GM23338 (cell line): ENCODE measurements at regions not wholly inside any gene's neighbourhood (a gene's known extent, or its start where the extent isn't known, plus 50 kb on each side); places are given as distances from the start of the nearest gene placed in this dataset.
A peak's percentile ranks its signal among the peaks of the same experiment; 100 is the strongest.

ENCODE experiments used
- ATAC-seq: fragments of 200-7000 bp; cut with Tn5 transposase; 3 replicates; pipeline ENCODE4 v1.9.1; 2020
- DNase-seq: peaks from one replicate; pipeline ENCODE4 v3.0.0-alpha.2; 2015; ENCODE audit warnings: low spot score
- H2AFZ ChIP-seq: fragments of 200-600 bp; sonication (generic); 2 replicates; pipeline ENCODE4 v1.8.0; 2016; ENCODE audit warnings: antibody characterized with exemption, mild to moderate bottlenecking, moderate library complexity
- H3F3A ChIP-seq: fragments of 200-600 bp; sonication (generic); replicated peaks from 2 replicates; pipeline ENCODE4 v1.8.0; 2017; ENCODE audit warnings: antibody characterized with exemption, mixed run types, low read depth
- H3K27ac ChIP-seq: fragments of 200-600 bp; sonication (generic); 2 replicates; pipeline ENCODE4 v1.6.1; 2016; ENCODE audit warnings: low read depth
- H3K27me3 ChIP-seq: fragments of 200-600 bp; sonication (generic); 2 replicates; pipeline ENCODE4 v1.8.0; 2016; ENCODE audit warnings: mild to moderate bottlenecking, mixed run types, moderate library complexity; ENCODE audit not compliant: insufficient read depth
- H3K36me3 ChIP-seq: fragments of 200-600 bp; sonication (generic); 2 replicates; pipeline ENCODE4 v1.8.0; 2016; ENCODE audit warnings: mild to moderate bottlenecking; ENCODE audit not compliant: insufficient read depth
- H3K4me1 ChIP-seq: fragments of 200-600 bp; sonication (generic); 2 replicates; pipeline ENCODE4 v1.8.0; 2016; ENCODE audit warnings: mild to moderate bottlenecking, moderate library complexity; ENCODE audit not compliant: insufficient read depth
- H3K4me2 ChIP-seq: fragments of 200-600 bp; sonication (generic); 2 replicates; pipeline ENCODE4 v1.7.1; 2017; ENCODE audit warnings: mixed run types
- H3K4me3 ChIP-seq: fragments of 200-600 bp; sonication (generic); 2 replicates; pipeline ENCODE4 v1.6.1; 2016; ENCODE audit warnings: mixed run types
- H3K79me2 ChIP-seq: fragments of 200-600 bp; sonication (generic); replicated peaks from 2 replicates; pipeline ENCODE4 v1.8.0; 2017; ENCODE audit warnings: mild to moderate bottlenecking; ENCODE audit not compliant: insufficient read depth
- H3K9me2 ChIP-seq: fragments of 200-600 bp; sonication (generic); 2 replicates; pipeline ENCODE4 v1.8.0; 2017; ENCODE audit not compliant: insufficient read depth
- H4K20me1 ChIP-seq: fragments of 200-600 bp; sonication (generic); replicated peaks from 2 replicates; pipeline ENCODE4 v1.8.0; 2017; ENCODE audit warnings: mild to moderate bottlenecking; ENCODE audit not compliant: insufficient read depth
- H3K27ac Mint-ChIP-seq: 2 replicates; pipeline ENCODE4 v1.8.0; 2020; ENCODE audit warnings: inconsistent platforms, mild to moderate bottlenecking, moderate library complexity, mixed read lengths
- H3K27me3 Mint-ChIP-seq: 3 replicates; pipeline ENCODE4 v1.8.0; 2022; ENCODE audit warnings: low read depth, mild to moderate bottlenecking, moderate library complexity, mixed read lengths, inconsistent platforms; ENCODE audit not compliant: insufficient read depth, poor library complexity
- H3K36me3 Mint-ChIP-seq: 3 replicates; pipeline ENCODE4 v1.8.0; 2021; ENCODE audit warnings: low read depth, mild to moderate bottlenecking, inconsistent platforms, moderate library complexity, mixed read lengths
- H3K4me1 Mint-ChIP-seq: 3 replicates; pipeline ENCODE4 v1.8.0; 2020; ENCODE audit warnings: mild to moderate bottlenecking, inconsistent platforms, mixed read lengths
- H3K4me3 Mint-ChIP-seq: 3 replicates; pipeline ENCODE4 v1.8.0; 2021; ENCODE audit warnings: moderate library complexity, mild to moderate bottlenecking, inconsistent platforms, mixed read lengths
- H3K9me3 Mint-ChIP-seq: 3 replicates; pipeline ENCODE4 v1.8.0; 2020; ENCODE audit warnings: moderate library complexity, mild to moderate bottlenecking, inconsistent platforms, mixed read lengths
- CREB1 ChIP-seq: fragments of 250-450 bp; sonication (Bioruptor Pico); IDR thresholded peaks from 2 replicates; pipeline ENCODE4 v1.5.0; 2020; ENCODE audit warnings: low read depth, mild to moderate bottlenecking, moderate library complexity
- EZH2 ChIP-seq: fragments of 200-600 bp; sonication (generic); IDR thresholded peaks from one replicate; pipeline ENCODE4 v1.8.0; 2017; ENCODE audit warnings: antibody characterized with exemption, mild to moderate bottlenecking, low read depth; ENCODE audit not compliant: unreplicated experiment
- EZH2phosphoT487 ChIP-seq: fragments of 200-600 bp; sonication (generic); IDR thresholded peaks from one replicate; pipeline ENCODE4 v1.8.1; 2018; ENCODE audit warnings: antibody characterized with exemption; ENCODE audit not compliant: unreplicated experiment
- JUNB ChIP-seq: IDR thresholded peaks from one replicate; pipeline ENCODE4 v1.6.1; 2016; ENCODE audit warnings: antibody characterized with exemption; ENCODE audit not compliant: unreplicated experiment
- NANOG ChIP-seq: IDR thresholded peaks from 2 replicates; pipeline ENCODE4 v1.6.1; 2016; ENCODE audit warnings: antibody characterized with exemption, borderline replicate concordance
- POLR2AphosphoS5 ChIP-seq: IDR thresholded peaks from 2 replicates; pipeline ENCODE4 v1.6.1; 2016; ENCODE audit warnings: antibody characterized with exemption, low read depth
- STAT1 ChIP-seq: IDR thresholded peaks from one replicate; pipeline ENCODE4 v1.6.1; 2016; ENCODE audit warnings: antibody characterized with exemption; ENCODE audit not compliant: unreplicated experiment
- ZNF114 ChIP-seq: fragments of 250-450 bp; sonication (Bioruptor Pico); IDR thresholded peaks from 2 replicates; pipeline ENCODE4 v1.5.0; 2020; ENCODE audit warnings: mild to moderate bottlenecking, moderate library complexity
- ZNF331 ChIP-seq: fragments of 250-450 bp; sonication (Bioruptor Pico); IDR thresholded peaks from 2 replicates; pipeline ENCODE4 v1.5.0; 2020; ENCODE audit warnings: low read depth, mild to moderate bottlenecking, moderate library complexity
- TF ChIP-seq, protein P1 (sequence below): IDR thresholded peaks from 2 replicates; pipeline ENCODE4 v1.6.1; 2016; ENCODE audit warnings: antibody characterized with exemption
- TF ChIP-seq, protein P2 (sequence below): IDR thresholded peaks from one replicate; pipeline ENCODE4 v1.6.1; 2018; ENCODE audit warnings: antibody characterized with exemption; ENCODE audit not compliant: unreplicated experiment
- TF ChIP-seq, protein P3 (sequence below): fragments of 250-450 bp; sonication (Bioruptor Pico); IDR thresholded peaks from 2 replicates; pipeline ENCODE4 v1.5.0; 2020; ENCODE audit warnings: mild to moderate bottlenecking, moderate library complexity
- TF ChIP-seq, protein P4 (sequence below), 2 experiments: fragments of 200-600 bp in 1 of 2; sonication (generic) in 1 of 2; conservative IDR thresholded peaks; 2 replicates each; pipeline versions ENCODE4 v1.5.1 to v1.6.1; 2016 to 2017; ENCODE audit warnings: antibody characterized with exemption in 2 of 2, low read depth in 2 of 2, mild to moderate bottlenecking in 2 of 2, moderate library complexity in 1 of 2

DNA sequence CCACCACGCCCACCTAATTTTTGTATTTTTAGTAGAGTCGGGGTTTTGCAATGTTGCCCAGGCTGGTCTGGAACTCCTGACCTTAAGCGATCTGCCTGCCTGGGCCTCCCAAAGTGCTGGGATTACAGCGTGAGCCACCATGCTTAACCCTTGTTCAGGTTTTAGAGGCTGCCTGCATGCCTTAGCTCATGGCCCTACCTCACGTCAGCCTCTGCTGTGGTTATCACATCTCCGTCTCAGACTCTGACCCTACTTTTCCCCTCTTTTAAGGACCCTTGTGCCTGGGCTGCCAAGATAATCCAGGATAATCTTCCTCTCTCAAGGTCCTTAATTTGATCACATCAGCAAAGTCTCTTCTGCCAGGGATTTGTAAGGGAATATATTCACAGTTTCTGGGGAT lies 98.2 kb upstream of the PMAIP1 start:
- Mint-ChIP-seq H3K27me3 (peaks cover 2% of the 10 kb centered on the region), H3K4me3 (no peak overlapping the region), H3K9me3 (no peaks in the 10 kb centered on the region), H3K36me3 (no peaks in the 10 kb centered on the region), H3K4me1 (no peaks in the 10 kb centered on the region), H3K27ac (no peak overlapping the region)
- Histone ChIP-seq H3K27ac (no peak overlapping the region), H3K4me1 (no peaks in the 10 kb centered on the region), H3F3A (no peaks in the 10 kb centered on the region), H3K36me3 (no peaks in the 10 kb centered on the region), H3K27me3 (no peaks in the 10 kb centered on the region), H4K20me1 (no peaks in the 10 kb centered on the region), H3K9me2 (no peaks in the 10 kb centered on the region), H2AFZ (0 out of 2 replicates have a peak overlapping the region, but pooled peaks have one; percentile 18), H3K4me2 (no peak overlapping the region), H3K4me3 (no peak overlapping the region), H3K79me2 (no peaks in the 10 kb centered on the region)
- ATAC-seq: no peak
- DNase-seq: no peak
- TF ChIP-seq CREB1 (CRISPR knock-in tag) (no peak), ZNF331 (CRISPR knock-in tag) (no peak), POLR2AphosphoS5 (no peak), EZH2phosphoT487 (no peak), JUNB (no peak), NANOG (no peak), STAT1 (no peak), ZNF114 (CRISPR knock-in tag) (no peak), EZH2 (no peak)
- TF ChIP-seq, protein P1, sequence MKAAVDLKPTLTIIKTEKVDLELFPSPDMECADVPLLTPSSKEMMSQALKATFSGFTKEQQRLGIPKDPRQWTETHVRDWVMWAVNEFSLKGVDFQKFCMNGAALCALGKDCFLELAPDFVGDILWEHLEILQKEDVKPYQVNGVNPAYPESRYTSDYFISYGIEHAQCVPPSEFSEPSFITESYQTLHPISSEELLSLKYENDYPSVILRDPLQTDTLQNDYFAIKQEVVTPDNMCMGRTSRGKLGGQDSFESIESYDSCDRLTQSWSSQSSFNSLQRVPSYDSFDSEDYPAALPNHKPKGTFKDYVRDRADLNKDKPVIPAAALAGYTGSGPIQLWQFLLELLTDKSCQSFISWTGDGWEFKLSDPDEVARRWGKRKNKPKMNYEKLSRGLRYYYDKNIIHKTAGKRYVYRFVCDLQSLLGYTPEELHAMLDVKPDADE: no peak
- TF ChIP-seq, protein P2, sequence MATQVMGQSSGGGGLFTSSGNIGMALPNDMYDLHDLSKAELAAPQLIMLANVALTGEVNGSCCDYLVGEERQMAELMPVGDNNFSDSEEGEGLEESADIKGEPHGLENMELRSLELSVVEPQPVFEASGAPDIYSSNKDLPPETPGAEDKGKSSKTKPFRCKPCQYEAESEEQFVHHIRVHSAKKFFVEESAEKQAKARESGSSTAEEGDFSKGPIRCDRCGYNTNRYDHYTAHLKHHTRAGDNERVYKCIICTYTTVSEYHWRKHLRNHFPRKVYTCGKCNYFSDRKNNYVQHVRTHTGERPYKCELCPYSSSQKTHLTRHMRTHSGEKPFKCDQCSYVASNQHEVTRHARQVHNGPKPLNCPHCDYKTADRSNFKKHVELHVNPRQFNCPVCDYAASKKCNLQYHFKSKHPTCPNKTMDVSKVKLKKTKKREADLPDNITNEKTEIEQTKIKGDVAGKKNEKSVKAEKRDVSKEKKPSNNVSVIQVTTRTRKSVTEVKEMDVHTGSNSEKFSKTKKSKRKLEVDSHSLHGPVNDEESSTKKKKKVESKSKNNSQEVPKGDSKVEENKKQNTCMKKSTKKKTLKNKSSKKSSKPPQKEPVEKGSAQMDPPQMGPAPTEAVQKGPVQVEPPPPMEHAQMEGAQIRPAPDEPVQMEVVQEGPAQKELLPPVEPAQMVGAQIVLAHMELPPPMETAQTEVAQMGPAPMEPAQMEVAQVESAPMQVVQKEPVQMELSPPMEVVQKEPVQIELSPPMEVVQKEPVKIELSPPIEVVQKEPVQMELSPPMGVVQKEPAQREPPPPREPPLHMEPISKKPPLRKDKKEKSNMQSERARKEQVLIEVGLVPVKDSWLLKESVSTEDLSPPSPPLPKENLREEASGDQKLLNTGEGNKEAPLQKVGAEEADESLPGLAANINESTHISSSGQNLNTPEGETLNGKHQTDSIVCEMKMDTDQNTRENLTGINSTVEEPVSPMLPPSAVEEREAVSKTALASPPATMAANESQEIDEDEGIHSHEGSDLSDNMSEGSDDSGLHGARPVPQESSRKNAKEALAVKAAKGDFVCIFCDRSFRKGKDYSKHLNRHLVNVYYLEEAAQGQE: no peak
- TF ChIP-seq, protein P3, sequence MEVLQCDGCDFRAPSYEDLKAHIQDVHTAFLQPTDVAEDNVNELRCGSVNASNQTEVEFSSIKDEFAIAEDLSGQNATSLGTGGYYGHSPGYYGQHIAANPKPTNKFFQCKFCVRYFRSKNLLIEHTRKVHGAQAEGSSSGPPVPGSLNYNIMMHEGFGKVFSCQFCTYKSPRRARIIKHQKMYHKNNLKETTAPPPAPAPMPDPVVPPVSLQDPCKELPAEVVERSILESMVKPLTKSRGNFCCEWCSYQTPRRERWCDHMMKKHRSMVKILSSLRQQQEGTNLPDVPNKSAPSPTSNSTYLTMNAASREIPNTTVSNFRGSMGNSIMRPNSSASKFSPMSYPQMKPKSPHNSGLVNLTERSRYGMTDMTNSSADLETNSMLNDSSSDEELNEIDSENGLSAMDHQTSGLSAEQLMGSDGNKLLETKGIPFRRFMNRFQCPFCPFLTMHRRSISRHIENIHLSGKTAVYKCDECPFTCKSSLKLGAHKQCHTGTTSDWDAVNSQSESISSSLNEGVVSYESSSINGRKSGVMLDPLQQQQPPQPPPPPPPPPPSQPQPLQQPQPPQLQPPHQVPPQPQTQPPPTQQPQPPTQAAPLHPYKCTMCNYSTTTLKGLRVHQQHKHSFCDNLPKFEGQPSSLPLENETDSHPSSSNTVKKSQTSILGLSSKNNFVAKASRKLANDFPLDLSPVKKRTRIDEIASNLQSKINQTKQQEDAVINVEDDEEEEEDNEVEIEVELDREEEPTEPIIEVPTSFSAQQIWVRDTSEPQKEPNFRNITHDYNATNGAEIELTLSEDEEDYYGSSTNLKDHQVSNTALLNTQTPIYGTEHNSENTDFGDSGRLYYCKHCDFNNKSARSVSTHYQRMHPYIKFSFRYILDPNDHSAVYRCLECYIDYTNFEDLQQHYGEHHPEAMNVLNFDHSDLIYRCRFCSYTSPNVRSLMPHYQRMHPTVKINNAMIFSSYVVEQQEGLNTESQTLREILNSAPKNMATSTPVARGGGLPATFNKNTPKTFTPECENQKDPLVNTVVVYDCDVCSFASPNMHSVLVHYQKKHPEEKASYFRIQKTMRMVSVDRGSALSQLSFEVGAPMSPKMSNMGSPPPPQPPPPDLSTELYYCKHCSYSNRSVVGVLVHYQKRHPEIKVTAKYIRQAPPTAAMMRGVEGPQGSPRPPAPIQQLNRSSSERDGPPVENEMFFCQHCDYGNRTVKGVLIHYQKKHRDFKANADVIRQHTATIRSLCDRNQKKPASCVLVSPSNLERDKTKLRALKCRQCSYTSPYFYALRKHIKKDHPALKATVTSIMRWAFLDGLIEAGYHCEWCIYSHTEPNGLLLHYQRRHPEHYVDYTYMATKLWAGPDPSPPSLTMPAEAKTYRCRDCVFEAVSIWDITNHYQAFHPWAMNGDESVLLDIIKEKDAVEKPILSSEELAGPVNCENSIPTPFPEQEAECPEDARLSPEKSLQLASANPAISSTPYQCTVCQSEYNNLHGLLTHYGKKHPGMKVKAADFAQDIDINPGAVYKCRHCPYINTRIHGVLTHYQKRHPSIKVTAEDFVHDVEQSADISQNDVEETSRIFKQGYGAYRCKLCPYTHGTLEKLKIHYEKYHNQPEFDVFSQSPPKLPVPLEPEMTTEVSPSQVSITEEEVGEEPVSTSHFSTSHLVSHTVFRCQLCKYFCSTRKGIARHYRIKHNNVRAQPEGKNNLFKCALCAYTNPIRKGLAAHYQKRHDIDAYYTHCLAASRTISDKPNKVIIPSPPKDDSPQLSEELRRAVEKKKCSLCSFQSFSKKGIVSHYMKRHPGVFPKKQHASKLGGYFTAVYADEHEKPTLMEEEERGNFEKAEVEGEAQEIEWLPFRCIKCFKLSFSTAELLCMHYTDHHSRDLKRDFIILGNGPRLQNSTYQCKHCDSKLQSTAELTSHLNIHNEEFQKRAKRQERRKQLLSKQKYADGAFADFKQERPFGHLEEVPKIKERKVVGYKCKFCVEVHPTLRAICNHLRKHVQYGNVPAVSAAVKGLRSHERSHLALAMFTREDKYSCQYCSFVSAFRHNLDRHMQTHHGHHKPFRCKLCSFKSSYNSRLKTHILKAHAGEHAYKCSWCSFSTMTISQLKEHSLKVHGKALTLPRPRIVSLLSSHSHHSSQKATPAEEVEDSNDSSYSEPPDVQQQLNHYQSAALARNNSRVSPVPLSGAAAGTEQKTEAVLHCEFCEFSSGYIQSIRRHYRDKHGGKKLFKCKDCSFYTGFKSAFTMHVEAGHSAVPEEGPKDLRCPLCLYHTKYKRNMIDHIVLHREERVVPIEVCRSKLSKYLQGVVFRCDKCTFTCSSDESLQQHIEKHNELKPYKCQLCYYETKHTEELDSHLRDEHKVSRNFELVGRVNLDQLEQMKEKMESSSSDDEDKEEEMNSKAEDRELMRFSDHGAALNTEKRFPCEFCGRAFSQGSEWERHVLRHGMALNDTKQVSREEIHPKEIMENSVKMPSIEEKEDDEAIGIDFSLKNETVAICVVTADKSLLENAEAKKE (CRISPR knock-in tag): no peak
- TF ChIP-seq, protein P4, sequence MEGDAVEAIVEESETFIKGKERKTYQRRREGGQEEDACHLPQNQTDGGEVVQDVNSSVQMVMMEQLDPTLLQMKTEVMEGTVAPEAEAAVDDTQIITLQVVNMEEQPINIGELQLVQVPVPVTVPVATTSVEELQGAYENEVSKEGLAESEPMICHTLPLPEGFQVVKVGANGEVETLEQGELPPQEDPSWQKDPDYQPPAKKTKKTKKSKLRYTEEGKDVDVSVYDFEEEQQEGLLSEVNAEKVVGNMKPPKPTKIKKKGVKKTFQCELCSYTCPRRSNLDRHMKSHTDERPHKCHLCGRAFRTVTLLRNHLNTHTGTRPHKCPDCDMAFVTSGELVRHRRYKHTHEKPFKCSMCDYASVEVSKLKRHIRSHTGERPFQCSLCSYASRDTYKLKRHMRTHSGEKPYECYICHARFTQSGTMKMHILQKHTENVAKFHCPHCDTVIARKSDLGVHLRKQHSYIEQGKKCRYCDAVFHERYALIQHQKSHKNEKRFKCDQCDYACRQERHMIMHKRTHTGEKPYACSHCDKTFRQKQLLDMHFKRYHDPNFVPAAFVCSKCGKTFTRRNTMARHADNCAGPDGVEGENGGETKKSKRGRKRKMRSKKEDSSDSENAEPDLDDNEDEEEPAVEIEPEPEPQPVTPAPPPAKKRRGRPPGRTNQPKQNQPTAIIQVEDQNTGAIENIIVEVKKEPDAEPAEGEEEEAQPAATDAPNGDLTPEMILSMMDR (conservative IDR thresholded peaks at IDR 0.05; ENCODE audit: low read depth in 2 of 2): no peak
